DMS79 treated with DMSO at 0.1 percent for 48 hours (cell line): ENCODE measurements at regions not wholly inside any gene's neighbourhood (a gene's known extent, or its start where the extent isn't known, plus 50 kb on each side); places are given as distances from the start of the nearest gene placed in this dataset.

Experiments used
- DNase-seq: peaks from one replicate; lab custom pipeline; 2025; lab: John Stamatoyannopoulos, UW

DNA sequence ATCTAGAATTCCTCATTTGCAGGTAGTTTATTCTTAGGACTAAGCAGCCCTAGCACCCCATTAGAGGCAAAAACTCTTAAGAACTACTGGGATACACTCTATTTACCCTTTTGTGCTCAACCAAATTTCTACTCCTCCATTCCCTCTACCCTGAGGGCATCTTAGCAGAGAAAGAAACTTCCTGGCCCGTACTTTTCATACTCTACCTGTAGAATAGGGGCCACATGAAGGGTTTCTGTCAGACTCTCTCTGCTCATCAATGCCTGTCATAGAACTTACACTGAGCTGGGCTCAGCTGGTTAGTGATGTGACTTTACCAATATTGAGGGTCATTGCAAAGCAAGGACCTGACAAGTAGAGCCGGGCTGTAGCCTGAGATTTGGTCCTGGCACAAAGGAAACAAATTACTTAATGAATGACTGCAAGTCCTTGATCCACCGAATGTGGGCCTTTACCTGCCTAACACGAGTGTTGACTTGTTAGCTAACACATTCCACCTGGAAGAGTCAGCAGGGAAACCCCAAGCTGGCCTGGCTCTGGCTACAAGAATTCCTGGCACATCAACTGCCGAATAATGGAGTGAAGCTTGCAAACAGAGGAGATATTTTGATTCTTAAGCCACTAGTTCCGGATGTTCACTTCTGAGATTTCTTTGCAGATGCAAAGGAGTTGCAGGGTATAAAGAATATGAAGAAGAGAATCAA is 280.5 kb upstream of the JAG1 start:
- DNase-seq: no peak

DNA sequence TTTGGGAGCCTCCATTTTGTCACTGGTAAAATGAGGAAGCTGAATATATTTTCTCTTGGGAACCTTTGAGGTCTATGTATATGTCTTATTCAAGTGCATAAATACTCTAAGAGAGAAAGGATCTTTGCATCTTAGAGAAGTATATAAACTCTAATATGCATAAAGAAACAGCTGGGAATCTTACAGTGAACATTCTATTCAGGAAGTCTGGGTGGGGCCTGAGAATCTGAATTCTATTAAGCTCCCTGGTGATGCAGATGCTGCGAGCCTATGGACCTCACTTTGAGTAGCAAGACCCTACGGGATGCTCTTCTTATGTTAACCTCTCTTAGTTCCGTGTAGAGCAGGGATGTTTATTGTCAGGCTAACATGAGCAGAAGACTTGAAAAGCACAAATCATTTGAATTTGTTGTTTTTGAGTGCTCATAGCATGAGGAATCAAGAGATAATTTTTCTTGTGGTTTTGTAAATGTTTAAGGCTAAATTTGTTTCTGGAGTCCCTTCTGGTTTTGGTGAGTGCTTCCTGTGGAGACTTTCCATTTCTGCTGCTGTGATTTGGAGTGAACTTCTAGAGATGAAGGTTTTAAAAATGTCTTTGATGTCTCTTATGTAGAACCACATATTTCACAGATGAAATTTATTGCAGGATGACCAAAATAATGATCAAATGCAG is 281.2 kb upstream of the JAG1 start:
- DNase-seq: no peak

DNA sequence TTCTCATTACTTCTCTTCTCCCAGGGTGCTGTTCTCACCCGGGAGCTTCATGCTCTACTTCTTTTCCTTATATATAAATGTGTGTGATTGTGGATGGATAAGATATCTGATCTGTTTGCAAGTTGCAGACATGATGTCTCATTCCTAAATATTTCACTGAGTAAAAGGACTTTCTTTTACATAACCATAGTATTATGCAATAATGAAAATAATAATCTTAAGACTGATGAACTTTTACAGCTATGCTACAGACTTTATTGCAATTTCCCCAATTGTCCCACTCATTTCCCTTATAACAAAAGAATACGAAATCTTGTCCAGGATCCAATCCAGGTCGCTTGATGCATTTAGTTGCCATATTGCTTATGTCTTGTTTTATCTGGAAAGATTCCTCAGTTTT is 284.5 kb upstream of the JAG1 start:
- DNase-seq: no peak

DNA sequence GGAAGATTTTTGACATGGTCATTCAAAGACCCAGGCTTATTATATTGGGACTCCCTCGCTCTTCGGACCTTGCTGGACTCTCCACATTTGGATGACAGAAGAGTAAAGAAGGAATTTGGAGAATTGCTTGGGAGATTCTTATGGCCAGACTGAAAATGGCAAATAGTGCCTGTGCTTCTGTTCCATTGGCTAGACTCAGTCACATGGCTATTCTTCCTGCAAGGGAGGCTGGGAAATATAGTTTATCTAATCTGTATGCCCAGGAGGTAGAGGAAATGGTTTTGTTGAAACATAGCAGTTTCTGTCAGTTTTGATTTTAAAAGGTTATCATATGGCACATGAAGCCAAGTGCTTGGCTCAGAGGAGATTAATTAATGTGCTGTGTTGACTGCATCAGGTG is 286.6 kb upstream of the JAG1 start:
- no peak for DNase-seq

DNA sequence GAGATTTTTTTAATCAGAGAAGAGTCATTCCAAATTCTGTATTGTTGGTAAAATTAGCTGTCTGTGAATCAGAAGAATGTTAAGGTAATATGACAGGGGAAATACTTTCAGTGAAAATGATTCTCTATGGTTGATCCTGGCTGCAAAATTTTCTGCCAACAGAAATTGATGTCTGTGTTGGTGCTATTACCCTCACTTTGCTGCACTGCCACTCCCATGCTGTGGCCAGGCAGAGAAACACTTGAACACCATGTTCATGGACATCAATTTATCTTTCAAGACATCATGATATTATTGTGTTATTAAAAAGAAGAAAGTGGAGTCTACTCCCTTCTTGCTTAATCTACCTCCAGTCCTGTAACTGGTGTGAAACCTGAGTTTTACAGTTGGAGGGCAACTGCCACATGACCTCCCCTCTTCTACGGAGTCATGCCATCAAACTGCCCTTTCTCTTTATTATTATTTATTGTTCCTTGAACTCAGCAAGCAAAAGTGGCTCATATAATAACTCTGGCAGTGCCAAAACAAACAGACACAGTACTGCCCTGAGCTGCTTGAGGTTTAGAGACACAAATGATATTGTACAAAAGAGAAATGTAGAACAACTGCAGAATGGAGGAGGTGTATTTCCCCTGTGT is 288.0 kb upstream of the JAG1 start:
- DNase-seq: peak; percentile 14

DNA sequence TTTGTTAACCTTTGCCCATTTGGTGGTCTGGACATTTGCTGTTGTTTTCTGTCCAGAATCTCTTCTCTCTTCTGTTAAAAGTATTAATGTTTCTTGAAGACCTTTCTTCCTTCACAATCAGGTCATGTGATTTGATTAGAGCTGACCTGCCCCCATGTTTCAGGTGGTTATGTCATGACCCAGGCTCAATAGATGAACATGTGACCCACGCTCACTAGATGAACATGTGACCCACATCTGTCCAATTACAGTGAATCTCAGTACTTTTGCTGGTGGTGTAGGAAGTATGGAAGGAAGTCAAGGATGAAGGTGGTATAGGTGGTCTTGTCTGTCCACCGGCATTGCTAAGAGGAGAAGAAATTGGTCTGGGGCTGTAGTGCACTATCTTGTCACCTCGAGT is 289.1 kb upstream of the JAG1 start:
- no peak for DNase-seq

DNA sequence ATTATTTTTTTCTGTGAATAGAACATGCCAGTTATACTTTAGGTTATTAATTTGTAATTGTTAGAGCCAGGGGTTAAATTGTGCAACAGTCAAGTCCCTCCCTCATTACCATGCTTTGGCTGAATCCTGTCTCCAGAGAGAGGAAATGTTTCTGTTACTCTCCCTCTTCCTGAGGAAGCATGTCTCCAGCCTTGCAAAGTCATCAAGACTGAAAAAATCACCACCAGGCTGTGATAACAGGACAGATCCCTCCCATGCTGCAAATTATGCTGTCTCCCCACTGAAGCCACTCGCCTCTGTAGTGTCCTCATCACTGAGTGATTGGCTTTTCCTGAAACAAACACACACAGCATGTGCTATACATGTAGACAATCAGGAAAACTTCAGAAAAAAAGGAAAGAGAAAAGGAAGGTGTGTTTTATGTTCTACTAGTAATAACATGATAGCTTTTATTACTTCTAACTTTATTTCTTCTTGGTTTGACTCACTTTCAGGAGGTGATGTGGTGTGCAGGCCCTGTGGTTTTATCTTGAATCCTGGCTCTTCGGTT is 290.0 kb upstream of the JAG1 start:
- no peak for DNase-seq

DNA sequence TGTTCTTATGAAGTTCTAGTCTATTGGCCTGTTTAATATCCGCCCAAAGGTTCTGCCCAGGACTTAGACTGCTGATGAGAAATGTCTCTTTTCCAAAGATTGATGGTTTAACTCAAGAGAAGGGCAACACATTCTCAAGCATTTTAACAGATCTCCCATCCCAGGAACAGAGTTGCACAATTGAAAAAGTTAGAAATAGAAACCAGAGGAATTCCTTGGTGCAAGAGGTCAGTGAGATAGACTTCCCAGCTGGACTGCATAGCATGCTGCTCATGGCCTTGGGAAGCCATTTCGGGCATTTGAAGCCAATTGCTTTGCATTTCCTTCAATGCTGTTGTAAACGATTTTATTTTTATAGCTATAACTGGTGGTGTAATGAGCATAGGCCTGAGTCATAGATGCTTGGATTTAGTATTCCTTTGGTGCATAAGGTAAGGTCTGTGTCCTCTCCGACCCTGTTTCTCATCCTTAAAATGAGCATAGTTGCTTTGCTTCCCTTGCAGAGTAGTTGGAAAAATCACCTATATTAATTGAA is 292.2 kb upstream of the JAG1 start:
- DNase-seq: no peak

DNA sequence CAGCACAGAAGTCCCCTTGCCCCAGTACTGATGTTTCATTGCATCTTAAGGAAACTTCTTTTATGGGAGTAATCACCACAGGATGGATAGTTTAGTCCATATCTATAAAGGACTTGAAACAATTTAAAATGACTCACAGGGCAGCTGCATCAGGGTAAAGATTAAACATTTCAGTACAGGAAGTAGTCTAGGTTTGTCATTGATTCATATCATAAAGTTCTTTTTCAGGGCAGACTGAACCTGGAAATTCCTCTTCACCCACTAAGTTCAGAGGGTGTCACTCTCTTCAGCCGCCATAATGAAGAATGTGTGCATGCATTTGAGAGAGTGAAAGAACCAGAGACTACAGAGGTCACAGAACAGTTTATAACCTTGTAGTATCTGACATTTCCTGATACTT is 296.3 kb upstream of the JAG1 start:
- DNase-seq: no peak

DNA sequence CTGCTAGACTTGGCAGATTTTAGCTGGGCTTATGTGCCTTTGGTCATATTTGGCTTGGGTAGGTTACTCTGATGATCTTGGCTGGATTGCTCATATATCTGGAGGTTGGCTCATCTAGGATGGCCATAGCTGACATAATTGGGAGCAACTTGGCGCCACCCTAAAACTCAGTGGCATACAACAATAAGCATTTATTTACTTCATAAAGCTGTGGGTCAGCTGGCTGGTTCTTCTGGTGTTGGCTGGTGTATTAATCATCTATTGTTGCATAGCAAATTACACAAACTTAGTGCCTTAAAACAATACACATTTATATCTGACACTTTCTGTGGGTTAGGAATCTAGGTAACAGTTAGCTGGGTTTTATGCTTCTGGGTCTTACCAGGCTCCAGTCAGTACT is 297.3 kb upstream of the JAG1 start:
- no peak for DNase-seq

DNA sequence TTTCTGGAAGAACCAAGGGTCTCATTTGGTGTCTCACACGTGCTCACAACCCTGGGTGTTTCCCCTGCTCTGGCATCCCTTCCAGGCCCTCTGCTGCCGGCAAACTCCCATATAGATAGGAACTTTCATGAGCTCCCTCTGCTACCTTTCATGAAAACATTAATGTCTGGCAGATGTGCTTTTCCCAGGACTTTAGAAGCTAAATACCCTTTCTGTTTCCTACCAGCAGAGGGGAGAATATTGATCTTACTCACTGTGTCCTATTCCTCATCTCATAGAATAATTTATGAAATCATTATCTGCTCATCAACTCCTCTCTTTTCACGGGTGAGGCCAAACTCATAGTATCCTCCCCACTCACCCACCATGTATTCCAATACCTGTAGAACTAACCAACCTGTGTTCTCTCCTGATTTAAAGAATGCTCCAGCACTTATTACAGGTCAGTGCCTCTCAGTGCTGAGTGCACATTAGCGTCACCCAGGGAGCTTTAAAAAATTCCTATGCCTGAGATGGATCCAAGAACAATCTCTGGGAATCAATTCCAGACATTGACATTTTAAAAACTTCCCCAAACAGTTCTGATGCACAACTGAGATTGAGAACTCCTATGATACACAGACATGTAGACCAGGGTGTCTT is 298.5 kb upstream of the JAG1 start:
- no peak for DNase-seq

DNA sequence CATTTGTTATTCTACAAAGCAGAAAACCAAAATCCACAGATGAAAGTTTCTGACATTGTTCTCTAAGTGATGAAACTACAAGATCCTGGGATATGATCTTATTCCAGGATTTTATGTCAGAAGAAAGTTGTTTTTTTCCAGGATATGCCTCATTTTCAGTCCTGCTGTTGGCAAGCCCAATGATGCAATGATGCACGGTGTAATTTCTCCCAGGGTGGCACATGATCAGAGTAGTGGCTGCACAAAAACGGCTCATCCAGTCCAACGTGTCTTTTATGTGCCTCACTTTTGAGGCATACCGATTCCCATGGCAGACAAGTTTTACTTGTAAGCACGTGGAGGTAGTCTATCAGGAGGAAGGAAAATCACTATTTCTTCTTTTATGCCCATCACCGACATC is 302.3 kb upstream of the JAG1 start:
- no peak for DNase-seq

DNA sequence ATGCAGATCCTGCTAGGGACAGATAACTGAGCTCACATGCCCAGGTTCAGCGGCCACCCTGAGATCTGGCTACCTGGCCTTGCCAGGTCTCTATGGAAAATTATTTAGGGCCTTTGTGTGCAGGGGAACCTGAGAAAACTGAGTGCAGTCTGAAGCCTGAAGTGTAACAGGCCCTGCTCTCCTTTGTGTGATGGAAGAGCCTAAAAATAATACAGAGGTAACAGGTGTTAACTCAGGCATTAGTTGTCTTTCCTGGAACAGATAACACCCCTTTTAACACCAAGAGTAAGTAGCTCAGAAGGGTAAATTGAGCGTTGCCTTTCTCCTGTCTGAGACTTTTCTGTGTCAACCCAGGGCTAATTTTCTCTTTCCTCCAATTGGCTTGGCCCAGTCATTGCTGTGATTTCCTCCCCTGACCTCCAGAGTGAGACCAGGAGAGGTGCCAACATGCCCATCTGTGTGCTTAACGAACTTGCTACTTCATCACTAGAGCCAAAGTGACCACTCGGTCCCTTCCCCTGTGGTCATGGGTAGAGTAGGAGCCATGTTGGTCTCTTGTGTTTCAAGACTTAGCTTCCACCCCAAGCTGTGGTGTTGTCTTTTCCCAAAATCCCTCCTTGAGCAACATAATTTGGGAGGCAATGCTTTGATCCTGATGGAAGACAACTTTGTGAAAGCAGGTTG is 304.4 kb upstream of the JAG1 start:
- DNase-seq: no peak

DNA sequence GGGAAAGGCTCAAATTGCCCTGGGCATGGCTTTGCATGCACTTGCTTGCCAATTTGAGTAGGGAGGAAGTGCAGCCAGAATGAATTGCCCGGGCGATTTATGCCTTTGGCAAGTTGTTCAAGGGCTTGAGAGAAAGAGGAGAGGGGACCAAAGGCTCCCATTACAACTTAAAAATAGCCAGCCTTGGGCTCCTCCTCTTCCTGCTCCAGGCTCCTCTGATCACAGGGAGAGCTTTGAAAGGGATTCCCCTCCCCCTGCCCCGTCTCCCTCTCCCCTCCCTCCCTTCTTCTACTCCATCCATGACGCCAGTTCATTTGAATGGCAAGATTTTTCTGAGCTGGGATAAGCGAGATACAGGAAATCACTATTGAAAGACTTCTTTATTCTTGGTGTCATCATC is 304.9 kb upstream of the JAG1 start:
- no peak for DNase-seq

DNA sequence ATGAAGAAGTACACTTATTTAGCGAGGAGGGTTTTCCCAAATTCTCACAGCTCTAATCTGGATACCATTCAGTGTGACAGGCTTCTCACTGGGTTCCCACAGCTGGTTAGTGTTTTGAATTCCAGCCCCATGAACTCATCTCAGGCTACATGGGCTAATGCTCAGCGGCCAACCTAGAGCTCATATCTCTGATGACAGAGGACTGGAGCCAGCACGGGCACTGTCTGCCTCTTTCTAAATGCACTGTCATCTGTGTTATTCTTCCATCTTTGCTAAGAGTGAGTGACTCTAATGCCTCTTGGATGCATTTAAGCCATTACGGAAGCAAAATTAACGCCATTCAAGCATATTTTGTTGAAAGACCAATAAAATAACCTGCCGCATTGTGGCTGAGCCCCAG is 308.9 kb upstream of the JAG1 start:
- no peak for DNase-seq

DNA sequence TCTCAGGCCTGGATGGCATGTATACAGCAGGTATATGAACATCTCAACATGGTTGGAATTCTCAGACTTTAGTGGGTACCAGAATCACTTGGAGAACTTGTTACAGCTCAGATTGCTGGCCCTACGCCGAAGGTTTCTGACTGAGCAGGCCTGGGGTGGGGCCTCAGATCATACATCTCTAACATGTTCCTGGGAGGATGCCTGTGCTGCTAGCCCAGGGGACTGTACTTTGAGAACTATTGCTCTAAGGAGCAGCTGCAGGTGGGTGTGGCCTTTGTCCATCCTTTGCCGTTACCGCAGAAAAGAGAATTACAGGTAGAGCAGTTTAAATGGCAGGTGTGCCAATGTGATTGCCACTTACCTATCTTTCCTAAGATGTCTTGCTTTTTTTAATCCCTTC is 310.5 kb upstream of the JAG1 start:
- DNase-seq: no peak

DNA sequence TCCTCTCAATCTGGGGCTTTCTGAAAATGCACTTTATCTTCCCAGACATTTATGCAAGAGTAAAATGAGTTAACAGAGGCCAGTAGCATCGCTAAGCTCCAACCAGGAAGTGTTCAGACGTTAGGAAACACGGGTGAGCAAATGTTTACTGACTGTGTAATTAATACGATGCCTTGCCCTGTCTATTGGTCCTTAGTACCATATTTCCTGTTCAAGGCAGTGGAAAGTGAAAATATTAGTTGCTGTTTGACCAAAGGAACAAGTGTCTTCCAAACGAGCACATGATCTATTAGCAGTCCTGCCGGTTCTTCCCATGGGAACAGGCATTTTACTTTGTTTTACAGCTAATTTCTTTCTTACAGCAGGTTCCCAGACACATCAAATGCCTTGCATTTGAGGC is 311.1 kb upstream of the JAG1 start:
- DNase-seq: no peak

DNA sequence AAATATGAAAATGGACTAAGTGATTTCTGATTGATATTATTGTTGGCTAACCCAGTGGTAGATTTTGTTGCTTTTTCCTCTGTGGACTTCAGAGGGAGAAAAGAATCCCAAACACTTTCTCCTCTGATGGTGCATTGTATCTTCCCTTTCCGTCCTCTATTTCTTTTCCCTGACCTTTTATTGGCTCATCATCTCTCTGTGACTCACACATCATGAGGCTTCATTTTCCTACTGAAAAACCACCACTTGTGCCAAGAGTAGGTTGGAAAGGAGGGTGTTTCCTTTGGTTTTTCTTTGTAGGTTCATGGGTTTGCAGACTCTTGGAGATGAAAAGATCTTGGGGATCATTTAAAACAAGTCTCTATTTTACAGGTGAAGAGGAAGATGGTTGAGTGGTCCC is 311.7 kb upstream of the JAG1 start:
- DNase-seq: no peak

DNA sequence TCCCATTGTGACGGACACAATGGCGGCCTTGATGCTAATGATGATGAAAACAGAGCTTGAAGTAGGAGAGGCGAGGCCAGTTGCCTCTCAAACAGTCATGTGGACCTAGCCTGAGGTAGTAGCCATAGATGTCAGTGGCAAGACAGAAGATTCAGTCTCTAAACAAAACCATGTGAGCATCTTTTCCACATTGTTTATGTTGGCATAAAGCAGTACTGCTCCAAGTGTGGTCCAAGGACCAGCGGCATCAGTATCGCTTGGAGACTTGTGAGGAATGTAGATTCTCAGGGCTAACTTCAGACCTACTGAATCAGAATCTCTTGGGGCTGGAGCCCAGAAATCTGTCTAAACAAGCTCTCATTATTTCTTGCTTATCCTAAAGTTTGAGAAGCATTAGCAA is 312.8 kb upstream of the JAG1 start:
- DNase-seq: no peak

DNA sequence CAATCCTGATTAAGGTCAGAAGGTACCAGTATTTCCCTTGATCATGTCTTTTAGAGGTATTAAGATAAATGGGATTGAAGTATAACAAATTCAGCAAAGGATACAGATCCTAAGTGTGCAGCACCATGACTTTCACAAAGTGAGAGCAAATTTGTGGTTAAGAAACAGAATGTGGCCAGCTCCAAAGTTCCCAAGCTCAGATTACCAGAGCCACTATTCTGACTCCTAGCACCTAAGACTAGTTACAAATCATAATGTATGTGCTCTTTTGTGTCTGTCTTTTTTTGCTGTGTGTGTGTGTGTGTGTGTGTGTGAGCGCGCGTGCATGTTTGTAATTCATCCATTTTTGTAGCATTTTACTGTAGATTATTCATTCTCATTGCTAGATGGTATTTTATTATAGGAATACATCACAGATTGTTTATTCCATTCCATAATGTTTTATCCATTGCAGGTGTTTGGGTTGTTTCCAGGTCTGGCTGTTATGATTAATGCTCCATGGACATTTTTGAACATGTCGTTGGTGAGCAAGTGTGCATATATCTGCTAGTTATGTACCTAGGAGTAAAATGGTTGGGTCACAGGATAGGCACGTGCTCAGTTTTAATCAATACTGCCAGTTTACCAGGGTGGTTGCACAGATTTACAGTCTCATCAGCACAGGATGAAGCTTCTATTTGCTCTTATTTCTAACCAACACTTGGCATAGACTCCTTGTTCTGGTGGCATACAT is 314.0 kb upstream of the JAG1 start:
- DNase-seq: no peak
